ENCODE measurements at regions not wholly inside any gene's neighbourhood (a gene's known extent, or its start where the extent isn't known, plus 50 kb on each side); places are given as distances from the start of the nearest gene placed in this dataset.

GRCh38 chr13:89966524-89966923 is 1381.0 kb upstream of the MIR17HG start:
- TF ChIP-seq, protein P1, sequence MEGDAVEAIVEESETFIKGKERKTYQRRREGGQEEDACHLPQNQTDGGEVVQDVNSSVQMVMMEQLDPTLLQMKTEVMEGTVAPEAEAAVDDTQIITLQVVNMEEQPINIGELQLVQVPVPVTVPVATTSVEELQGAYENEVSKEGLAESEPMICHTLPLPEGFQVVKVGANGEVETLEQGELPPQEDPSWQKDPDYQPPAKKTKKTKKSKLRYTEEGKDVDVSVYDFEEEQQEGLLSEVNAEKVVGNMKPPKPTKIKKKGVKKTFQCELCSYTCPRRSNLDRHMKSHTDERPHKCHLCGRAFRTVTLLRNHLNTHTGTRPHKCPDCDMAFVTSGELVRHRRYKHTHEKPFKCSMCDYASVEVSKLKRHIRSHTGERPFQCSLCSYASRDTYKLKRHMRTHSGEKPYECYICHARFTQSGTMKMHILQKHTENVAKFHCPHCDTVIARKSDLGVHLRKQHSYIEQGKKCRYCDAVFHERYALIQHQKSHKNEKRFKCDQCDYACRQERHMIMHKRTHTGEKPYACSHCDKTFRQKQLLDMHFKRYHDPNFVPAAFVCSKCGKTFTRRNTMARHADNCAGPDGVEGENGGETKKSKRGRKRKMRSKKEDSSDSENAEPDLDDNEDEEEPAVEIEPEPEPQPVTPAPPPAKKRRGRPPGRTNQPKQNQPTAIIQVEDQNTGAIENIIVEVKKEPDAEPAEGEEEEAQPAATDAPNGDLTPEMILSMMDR (IDR thresholded peaks at IDR 0.05; ENCODE audit: low read depth, low read length, poor library complexity, severe bottlenecking), result no peak
- TF ChIP-seq EZH2phosphoT487 (IDR thresholded peaks at IDR 0.05; ENCODE audit: borderline replicate concordance, low read length), result no peak
